DMS153 treated with DMSO at 0.1 percent for 48 hours (cell line): ENCODE measurements at regions not wholly inside any gene's neighbourhood (a gene's known extent, or its start where the extent isn't known, plus 50 kb on each side); places are given as distances from the start of the nearest gene placed in this dataset.
"Not testable (repeated sequence)": the region's sequence is repeated elsewhere in the genome, so short reads cannot be mapped to it uniquely, and the experiment has no call there.

Experiments
- DNase-seq: peaks from one replicate; lab custom pipeline; 2025; ENCODE audit not compliant: unreplicated experiment; lab: John Stamatoyannopoulos, UW

DNA sequence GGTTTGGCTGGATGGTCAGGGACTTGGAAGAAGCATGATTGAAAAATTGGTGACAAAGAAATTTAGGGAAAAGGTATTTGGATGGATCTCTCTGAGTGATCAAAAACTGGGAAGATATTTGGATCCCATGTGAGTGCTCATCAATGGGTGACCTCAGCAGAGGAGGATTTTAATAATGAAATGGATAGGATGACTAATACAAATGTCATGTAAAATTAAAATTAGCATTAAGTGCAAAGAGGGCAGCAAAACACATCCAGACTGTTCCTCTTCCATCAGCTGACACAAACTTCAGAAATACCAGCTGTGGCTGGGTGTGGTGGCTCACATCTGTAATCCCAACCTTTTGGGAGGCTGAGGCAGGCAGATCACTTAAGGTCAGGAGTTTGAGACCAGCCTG lies 151.7 kb downstream of the THBS2 start:
- DNase-seq, result no peak

DNA sequence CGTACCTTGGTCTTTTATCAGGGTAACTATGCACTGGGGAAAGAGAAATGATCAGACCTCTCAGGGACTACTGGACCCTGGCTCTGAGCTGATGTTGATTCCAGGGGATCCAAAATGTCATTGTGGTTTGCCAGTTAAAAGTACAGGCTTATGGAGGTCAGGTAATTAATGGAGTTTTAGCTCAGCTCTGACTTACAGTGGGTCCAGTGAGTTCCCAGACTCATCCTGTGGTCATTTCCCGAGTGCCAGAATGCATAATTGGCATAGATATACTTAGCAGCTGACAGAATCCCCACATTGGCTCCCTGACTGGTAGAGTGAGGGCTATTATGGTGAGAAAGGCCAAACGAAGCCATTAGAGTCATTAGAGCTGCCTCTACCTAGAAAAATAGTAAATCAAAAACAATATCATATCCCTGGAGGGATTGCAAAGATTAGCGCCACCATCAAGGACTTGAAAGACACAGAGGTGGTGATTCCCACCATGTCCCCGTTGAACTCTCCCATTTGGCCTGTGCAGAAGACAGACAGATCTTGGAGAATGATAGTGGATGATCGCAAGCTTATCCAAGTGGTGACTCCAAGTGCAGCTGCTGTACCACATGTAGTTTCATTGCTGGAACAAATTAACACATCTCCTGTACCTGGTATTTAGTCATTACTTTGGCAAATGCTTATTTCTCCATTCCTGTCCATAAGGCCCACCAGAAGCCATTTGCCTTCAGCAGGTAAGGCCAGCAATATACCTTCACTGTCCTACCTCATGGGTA lies 152.4 kb downstream of the THBS2 start:
- no peak for DNase-seq

DNA sequence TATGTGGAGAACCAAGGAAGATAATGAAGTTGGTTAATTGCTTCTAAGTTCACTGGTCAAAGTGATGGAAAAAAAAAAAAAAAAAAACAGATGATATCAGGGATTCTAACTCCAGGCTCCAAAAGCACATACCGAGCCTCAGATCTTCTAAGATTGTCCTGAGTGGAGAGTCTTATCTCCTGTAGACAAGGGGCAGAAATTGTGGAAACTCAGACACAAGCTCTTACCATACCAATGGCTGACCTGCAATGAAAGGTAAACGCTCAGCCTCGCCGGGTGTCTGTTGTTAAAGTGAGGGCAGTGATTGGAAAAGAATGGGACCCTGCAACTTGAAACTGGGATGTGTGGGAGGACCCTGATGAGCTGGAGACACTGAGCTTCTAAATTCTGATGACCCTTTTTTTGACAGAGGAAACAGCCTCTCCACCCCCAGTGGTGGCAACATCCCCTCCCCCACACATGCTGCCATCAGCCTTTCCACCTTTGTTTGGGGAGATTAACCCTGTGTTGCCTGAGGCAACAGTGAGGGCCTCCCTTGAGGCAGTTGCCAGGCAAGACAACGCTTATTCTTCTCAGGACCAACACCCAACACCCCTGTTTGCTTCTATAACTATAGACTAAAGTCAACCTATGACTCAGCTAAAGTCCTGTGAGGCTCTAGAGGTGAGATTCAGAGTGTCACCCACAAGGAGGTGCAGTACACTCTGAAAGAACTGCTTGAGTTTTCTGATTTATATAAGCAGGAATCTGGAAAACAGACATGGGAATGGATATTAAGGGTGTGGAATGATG lies 154.0 kb downstream of the THBS2 start:
- no peak for DNase-seq

DNA sequence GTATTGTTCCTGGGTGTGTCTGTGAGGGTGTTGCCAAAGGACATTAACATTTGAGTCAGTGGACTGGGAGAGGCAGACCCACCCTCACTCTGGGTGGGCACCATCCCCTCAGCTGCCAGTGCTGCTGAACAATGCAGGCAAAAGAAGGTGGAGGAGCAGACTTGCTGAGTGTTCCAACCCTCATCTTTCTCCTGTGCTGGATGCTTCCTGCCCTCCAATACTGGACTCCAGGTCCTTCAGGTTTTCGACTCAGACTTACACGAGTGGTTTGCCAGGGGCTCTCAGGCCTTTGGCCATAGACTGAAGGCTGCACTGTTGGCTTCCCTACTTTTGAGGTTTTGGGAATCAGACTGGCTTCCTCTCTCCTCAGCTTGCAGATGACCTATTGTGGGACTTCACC lies 155.0 kb downstream of the THBS2 start:
- not testable (repeated sequence) for DNase-seq

DNA sequence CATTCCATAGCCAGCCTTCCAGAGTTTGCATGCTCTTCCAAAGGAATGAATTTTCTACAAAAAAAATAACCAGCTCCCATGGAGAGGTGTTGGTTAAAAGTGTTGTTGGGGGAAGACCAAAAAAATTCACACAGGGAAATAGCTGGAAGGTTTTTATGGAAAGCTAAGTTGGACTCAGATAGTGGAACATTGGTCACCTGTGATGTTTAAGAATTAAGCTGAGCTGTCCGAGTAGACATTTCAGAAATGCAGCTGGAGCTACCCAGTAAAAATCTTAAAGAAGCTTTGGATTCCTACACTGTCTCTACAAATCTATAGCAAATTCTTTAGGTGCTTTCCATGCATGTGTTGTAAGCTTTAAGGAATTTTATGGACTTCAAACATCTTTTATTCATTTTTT lies 155.5 kb downstream of the THBS2 start:
- no peak for DNase-seq

DNA sequence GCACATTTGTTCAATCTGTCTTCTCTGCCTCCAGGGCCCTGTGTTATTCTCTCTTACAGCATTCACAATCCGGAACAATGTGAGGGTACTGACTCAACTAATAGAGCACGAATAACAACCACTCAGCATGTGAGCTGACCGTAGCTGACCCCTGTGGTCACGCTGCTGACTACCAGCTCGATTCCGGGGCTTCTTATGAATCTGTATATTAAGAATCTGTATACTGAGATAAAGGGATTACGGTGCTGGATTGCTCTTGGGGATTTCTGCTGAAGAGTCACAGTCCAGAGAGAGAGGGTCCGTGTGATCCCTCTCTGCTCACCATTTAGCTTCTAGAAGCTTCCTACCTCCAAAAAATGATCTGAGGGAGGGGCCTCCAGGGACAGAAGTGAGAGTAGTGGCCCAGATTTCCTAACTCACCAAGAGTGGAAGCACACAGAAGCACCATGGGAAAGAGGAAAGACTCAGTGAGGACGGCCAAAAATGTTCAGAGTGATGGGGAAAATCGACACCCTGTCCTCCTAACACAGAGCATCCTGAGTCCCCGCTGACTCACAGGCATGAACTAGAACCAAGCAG lies 156.2 kb downstream of the THBS2 start:
- no peak for DNase-seq

DNA sequence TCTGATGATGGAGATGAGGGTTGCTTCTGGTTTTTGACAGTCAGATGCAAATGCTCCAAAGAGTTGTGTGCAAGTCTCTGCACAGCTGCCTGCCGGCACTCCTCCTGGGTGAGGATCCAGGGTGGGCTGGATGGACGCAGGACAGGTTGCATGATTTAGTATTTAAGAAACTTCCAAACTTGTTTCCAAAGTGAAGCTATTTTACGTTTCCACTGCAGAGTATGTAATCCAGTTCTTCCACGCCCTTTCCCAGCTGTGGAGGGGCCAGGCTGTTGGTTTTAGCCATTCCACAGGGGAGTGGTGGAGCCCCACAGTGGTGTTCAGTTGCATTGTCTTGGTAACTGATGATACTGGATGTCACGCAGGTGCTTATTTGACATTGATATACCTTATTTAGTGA lies 157.3 kb downstream of the THBS2 start:
- DNase-seq, result no peak

DNA sequence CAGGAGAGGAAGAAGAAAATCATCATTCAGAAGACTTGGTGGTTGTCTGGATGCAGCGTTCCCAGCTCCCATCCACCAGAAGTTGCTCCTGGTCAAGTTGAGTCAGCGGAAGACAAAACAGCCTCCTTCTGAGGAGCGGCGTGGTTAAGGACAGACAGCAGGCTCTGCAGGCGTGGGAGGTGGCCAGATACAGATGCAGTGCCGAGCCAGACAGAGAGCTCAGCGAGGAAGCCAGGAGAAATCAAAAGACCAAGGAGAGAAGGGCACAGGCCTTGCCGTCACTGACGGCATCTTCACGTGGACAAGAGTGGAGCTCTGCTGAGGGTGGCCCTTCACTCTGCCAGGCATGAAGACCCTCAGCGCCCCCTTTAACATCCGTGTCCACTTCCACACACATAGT lies 158.5 kb downstream of the THBS2 start:
- DNase-seq, result no peak

DNA sequence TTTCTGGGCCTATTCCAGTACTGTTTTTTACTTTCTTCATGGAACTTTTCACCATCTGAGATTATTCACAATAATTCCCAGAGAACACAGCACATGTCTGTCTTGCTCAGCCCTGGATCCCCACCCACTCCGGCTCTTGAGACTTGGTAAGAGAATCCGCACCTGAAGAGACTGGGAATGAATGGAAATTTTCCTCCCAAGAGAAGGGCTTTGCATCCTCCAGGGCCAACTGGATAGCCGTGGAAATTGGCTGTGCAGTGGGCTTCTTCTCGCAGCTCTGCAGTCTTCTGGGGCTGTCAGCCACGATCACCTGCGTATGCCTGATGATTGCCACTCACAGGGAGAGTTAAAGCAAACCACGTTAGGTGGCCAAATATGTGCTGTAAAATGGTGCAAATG lies 159.1 kb downstream of the THBS2 start:
- DNase-seq, result no peak

DNA sequence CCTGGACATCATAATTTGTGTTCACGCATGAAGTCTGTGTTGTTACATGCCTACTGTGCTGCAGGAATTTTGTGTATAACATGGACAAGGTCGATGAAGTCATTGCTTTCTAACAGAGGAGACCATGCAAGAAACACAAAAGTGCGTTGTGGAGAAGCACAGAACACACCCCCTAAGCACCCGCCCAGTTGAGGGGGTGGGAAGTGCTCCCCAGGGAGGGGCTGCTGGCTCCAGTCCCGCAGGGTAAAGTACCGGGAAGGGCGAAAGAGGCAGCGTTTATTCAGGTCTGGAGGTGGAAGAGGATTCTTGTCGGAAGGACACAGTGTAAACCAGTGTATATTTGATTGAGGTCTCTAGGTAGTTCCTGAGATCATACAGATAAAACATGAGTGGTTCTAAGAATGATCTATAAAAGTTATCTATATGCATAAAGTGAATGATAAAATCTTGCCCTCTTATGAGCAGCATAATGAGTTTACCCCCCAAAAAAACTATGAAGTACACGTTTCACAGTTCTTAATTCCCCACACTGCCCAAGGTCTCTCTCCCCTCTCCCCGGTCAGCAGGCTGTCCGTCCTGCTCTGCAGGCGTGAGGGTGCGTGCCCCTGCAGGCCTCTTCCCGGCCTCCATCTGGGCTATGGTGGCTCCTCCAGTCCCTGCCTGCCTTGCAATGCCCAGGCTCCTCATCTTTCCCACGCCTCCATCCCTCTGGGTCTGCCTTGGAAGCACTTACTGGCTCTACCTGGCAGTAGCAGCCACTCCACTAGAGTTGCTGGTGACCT lies 159.7 kb downstream of the THBS2 start:
- no peak for DNase-seq

DNA sequence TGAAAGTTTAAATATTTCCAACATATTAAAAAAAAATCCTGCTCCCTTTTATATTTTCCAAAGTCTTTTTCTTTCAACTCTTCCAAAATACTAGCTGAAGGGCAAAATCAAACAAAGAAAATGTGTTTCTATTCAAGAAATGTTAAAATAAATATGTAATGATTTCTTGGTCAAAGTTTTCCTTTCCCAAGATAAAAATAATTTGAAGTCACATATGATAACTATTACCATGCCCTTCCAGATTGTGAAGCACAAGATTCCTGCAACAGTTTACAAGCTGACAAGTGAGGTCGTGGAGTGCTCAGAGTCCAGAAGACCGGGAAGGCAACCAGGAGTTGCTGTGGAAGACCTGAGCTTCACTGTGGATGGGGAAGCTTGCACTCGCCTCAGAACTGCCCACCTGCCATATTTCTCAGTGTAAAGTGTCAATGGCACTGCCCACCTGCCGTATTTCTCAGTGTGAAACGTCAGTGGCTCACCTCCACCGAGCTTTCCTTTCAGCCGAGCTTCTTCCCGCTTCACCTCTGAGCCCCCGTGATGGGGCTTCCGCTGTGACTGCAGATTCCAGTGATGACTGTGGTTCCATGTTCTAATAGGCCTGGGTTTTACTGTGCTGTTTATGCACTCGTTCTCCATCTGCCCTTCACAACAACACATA lies 160.5 kb downstream of the THBS2 start:
- no peak for DNase-seq

DNA sequence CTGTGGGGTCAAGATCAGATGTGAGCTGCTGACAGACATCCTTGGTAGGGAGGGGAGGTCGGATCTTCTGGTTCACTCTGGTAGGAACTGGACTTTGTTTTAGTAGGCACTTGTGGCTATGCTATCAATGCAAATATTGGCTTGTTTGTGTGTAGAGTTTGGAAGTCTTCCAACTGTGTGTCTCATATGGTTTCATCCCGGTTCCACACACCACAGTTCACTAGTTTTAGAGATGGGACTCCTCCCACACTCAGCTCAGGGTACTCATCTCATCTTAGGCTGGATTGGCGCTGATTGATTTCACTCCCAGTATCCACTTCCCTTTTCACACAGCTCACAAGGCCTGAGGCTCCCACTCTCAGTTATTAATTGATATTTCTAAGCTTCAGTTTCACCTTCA lies 161.3 kb downstream of the THBS2 start:
- no peak for DNase-seq

DNA sequence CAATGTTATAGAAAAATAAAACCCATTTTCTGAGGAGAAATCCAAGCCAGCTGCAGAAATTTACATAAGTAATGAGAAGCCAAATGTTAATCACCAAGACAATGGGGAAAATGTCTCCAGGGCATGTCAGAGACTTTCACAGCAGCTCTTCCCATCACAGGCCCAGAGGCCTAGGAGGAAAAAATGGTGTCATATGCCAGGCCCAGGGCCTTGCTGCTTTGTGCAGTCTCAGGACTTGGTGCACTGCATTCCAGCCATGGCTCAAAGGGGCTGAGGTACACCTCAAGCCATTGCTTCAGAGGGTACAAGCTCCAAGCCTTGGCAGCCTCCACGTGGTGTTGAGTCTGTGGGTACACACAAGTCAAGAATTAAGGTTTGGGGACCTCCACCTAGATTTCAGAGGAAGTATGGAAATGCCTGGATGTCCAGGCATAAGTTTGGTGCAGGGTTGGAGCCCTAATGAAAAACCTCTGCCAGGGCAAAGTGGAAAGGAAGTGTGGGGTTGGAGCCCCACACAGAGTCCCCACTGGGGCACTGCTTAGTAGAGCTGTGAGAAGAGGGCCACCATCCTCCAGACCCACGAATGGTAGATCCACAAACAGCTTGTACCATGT lies 163.0 kb downstream of the THBS2 start:
- DNase-seq, result not testable (repeated sequence)

DNA sequence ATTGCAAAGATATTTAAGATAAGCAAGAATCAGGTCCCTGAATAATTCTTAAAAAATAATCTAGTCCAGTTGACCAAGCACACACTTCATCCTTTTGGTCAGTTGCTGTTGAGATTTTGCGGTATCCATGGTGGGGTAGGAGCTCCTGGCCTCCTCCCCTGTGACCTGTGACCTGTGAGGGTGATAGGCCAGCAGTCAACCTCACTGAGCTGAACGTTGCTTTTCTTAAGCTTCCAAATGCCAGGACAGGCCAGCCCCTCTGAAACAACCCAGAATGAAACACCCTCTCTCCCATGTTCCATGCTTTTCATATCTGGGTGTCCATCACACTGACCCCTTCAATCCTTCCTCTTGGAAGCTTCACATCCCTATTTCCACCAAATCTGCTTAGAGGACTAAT lies 164.9 kb downstream of the THBS2 start:
- no peak for DNase-seq

DNA sequence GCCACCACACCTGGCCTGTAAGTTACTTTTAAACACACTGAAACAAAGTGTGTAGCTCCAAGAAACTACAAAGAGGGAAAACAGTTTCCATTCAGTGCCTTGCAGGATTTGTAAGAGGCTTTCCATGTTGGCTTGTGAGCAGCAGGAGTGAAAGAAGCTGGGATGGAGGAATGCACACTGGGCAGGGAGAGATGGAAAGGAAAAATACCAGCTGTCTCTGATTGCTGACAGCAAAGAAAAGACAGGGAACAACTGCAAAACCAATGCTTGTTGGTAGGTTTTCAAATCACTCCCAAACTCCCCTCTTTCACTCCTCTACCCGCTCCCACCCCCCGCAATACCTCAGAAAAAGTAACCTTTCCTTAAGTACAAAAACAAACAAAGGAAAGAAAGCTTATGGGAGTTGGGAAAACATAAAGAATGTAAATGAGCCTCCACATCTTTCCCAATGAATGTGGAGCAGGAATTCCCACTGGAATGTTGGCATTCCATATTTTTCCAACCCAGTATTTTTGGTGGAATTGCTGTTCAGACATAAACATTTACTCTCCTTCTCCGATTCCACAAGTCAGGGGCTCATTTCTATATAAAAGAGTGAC lies 166.1 kb downstream of the THBS2 start:
- DNase-seq, result no peak

DNA sequence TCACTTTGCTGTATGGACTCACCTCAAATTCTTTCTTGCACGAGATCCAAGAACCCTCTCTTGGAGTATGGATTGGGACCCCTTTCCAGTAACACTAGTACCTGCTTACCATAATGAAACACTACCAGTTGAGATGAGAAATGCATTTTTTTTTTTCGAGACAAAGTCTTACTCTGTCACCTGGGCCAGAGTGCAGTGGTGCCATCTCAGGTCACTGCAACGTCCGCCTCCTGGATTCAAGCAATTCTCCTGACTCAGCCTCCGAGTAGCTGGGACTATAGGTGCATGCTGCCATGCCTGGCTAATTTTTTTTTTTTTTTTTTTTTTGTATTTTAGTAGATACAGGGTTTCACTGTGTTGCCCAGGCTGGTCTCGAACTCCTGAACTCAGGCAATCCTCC lies 167.0 kb downstream of the THBS2 start:
- DNase-seq, result not testable (repeated sequence)

DNA sequence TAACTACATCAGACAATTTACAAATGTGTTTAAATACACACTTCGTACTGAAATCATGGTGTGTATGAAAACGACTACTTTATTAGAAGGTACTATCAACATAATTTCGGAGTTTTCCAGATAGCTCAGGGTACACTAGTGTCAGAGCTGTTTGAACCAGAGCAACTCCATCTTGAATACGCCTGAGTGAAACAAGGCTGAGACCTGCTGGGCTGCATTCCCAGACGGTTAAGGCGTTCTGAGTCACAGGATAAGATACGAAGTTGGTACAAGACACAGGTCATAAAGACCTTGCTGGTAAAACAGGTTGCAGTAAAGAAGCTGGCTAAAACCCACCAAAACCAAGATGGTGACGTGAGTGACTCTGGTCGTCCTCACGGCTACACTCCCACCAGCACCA lies 167.6 kb downstream of the THBS2 start:
- no peak for DNase-seq

DNA sequence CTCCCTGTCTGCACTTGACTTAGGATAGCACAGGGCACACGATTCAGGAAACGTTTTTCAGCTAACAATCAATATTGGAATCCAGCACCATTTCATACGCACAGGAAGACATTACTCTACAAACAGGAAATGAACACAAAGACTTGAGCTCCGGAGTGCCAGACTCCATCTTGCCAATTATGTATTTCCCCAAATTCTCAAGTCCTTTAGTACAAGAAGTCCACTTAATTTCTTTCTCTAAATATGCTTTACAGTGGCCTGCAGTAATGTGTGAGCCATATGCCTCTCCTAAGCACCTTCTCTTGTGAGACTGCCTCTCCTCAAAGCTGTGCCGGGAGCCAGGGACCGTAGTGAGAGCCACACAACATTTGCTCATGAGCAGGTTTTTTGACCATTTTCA lies 168.2 kb downstream of the THBS2 start:
- no peak for DNase-seq

DNA sequence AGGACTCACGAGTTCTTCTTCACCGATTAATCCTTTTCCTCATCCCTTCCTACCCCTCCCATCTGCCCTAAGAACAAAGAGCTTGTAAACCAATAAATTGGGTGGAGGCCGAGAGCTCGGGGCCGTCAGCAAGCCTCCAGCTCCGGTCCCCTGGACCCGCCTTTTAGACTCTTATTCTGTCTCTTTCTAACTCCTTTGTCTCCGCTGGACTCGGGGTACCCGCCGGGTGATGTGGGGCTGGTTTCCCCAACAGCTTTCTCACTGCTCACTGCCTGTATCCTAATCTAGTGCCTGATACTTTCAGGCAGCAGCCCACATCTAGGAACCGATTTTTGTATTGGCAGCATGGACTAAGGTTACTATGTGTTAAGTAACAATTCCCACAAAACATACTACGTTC lies 169.1 kb downstream of the THBS2 start:
- DNase-seq, result not testable (repeated sequence)

DNA sequence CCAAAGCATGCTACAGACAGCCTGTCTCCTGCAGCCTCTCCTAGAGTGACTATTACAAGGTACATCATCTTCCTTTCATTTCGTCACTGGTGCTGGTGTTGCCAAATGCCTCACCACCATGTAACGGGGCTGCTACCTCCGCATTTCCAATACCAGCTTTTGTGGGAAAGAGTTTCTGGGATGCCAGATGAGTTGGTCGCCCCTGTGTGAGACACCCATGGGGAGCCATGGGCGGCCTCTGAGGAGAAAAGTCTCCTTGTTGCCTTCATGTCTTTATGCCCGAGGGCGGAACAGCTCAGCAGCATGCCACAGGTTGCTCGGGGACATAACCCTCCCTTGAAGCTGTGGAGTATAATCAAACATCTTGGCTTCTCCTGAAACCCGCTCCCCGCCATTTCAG lies 169.6 kb downstream of the THBS2 start:
- no peak for DNase-seq
